Uterus (tissue), 2 donors: ENCODE measurements at regions not wholly inside any gene's neighbourhood (a gene's known extent, or its start where the extent isn't known, plus 50 kb on each side); places are given as distances from the start of the nearest gene placed in this dataset.

Experiments used
- CTCF ChIP-seq, 4 experiments: fragments of 200-600 bp in 2 of 4; fragments of 450-650 bp in 2 of 4; sonication (generic) in 2 of 4; IDR thresholded peaks; one replicate each; pipeline ENCODE4 v1.5.1; 2016 to 2019; ENCODE audit warnings: antibody characterized with exemption in 4 of 4, mild to moderate bottlenecking in 2 of 4, moderate library complexity in 1 of 4
- POLR2A ChIP-seq, 2 donors: fragments of 450-650 bp; IDR thresholded peaks; one replicate each; pipeline ENCODE4 v1.6.1; 2016; ENCODE audit warnings: antibody characterized with exemption in 2 of 2, mild to moderate bottlenecking in 1 of 2, moderate library complexity in 1 of 2

GRCh38 chr9:117624106-117624505, 80.1 kb upstream of the TLR4 start:
- TF ChIP-seq CTCF (IDR thresholded peaks at IDR 0.05), result no peak
- no peak for TF ChIP-seq POLR2A (IDR thresholded peaks at IDR 0.05)
